Neural progenitor cell (in vitro differentiated cells): ENCODE measurements at regions not wholly inside any gene's neighbourhood (a gene's known extent, or its start where the extent isn't known, plus 50 kb on each side); places are given as distances from the start of the nearest gene placed in this dataset.

Source experiments
- EZH2phosphoT487 ChIP-seq: fragments of 200-600 bp; sonication (generic); IDR thresholded peaks from 2 replicates; pipeline ENCODE4 v1.6.1; 2017; ENCODE audit warnings: antibody characterized with exemption
- TF ChIP-seq, protein P1 (sequence below): fragments of 200-600 bp; sonication (generic); IDR thresholded peaks from 2 replicates; pipeline ENCODE4 v1.5.1; 2017; ENCODE audit warnings: antibody characterized with exemption, mild to moderate bottlenecking

DNA sequence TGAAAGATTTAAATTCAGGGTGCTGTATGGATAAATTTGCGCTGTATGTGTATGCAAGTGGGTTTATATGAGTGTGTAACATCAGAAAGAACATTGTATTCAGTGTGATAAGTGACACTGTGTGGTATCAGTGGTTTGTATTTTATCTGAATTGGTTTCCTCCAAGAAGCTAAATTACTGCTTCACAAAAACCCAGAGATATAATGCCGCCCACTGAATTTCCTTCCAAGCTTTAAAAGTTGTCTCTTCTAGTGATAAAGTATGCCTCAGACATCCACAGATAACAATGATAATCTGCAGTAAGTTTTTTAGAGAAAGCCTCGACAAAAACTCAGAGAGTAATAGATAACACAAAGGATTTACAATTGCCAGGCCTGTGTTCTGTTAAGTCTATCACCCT lies 710.6 kb upstream of the HS3ST1 start:
- TF ChIP-seq, protein P1, sequence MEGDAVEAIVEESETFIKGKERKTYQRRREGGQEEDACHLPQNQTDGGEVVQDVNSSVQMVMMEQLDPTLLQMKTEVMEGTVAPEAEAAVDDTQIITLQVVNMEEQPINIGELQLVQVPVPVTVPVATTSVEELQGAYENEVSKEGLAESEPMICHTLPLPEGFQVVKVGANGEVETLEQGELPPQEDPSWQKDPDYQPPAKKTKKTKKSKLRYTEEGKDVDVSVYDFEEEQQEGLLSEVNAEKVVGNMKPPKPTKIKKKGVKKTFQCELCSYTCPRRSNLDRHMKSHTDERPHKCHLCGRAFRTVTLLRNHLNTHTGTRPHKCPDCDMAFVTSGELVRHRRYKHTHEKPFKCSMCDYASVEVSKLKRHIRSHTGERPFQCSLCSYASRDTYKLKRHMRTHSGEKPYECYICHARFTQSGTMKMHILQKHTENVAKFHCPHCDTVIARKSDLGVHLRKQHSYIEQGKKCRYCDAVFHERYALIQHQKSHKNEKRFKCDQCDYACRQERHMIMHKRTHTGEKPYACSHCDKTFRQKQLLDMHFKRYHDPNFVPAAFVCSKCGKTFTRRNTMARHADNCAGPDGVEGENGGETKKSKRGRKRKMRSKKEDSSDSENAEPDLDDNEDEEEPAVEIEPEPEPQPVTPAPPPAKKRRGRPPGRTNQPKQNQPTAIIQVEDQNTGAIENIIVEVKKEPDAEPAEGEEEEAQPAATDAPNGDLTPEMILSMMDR, result no peak
- TF ChIP-seq EZH2phosphoT487, result no peak
